ENCODE measurements at regions not wholly inside any gene's neighbourhood (a gene's known extent, or its start where the extent isn't known, plus 50 kb on each side); places are given as distances from the start of the nearest gene placed in this dataset.

GRCh38 chr5:15383021-15383420 lies 117.0 kb upstream of the FBXL7 start:
- Histone ChIP-seq H3K27ac (no peak overlapping the region), H3K9me3 (no peaks in the 10 kb centered on the region), H3K27me3 (no peaks in the 10 kb centered on the region), H3K4me3 (no peak overlapping the region), H3K36me3 (no peaks in the 10 kb centered on the region), H3K4me1 (no peaks in the 10 kb centered on the region)
- ATAC-seq (no peak), FAIRE-seq (no peak), DNase-seq (no peak)
- no peak for TF ChIP-seq CTCF (IDR thresholded peaks at IDR 0.05)
- WGBS, 2 donors = 62 to 73% methylated on average over 3 of the region's 3 CpGs
- intact Hi-C loops (cut with DNase I) = no loop called here

GRCh38 chr5:15377573-15378340 lies 122.2 kb upstream of the FBXL7 start:
- WGBS, 2 donors = 53 to 68% methylated on average over 2 of the region's 2 CpGs
- no peak for TF ChIP-seq CTCF (IDR thresholded peaks at IDR 0.05)
- H3K27me3 ChIP-seq = no peaks in the 10 kb centered on the region
- ATAC-seq (no peak), FAIRE-seq (no peak), DNase-seq (no peak)
- H3K4me3 ChIP-seq = no peak overlapping the region
- intact Hi-C loops (cut with DNase I) = no loop called here
- no peaks in the 10 kb centered on the region for H3K4me1 ChIP-seq
- H3K36me3 ChIP-seq = no peaks in the 10 kb centered on the region
- no peaks in the 10 kb centered on the region for H3K9me3 ChIP-seq
- no peak overlapping the region for H3K27ac ChIP-seq

- TF ChIP-seq CTCF (IDR thresholded peaks at IDR 0.05) = no peak
- no peaks in the 10 kb centered on the region for H3K36me3 ChIP-seq
- intact Hi-C loops (cut with DNase I) = no loop called here
- 35 to 61% methylated on average over 2 of the region's 2 CpGs for WGBS, 2 donors
- FAIRE-seq (no peak), DNase-seq (no peak), ATAC-seq (no peak)
- H3K27ac ChIP-seq = no peak overlapping the region
- no peaks in the 10 kb centered on the region for H3K4me1 ChIP-seq
- H3K9me3 ChIP-seq = no peaks in the 10 kb centered on the region
- H3K27me3 ChIP-seq = no peaks in the 10 kb centered on the region
- no peak overlapping the region for H3K4me3 ChIP-seq
Observed at GRCh38 chr5:15376803-15377202, 123.2 kb upstream of the FBXL7 start.

- ATAC-seq = no peak
Observed at GRCh38 chr5:15376088-15376487, 123.9 kb upstream of the FBXL7 start.

More at GRCh38 chr5:15376088-15376487, 123.9 kb upstream of the FBXL7 start:
- H3K9me3 ChIP-seq = no peaks in the 10 kb centered on the region
- 42 to 48% methylated on average over 1 of the region's 1 CpG for WGBS, 2 donors
- no peak for TF ChIP-seq CTCF (IDR thresholded peaks at IDR 0.05)
- FAIRE-seq (no peak), DNase-seq (no peak)
- no peaks in the 10 kb centered on the region for H3K4me1 ChIP-seq
- no peak overlapping the region for H3K4me3 ChIP-seq
- intact Hi-C loops (cut with DNase I) = no loop called here
- H3K27ac ChIP-seq = no peak overlapping the region
- no peaks in the 10 kb centered on the region for H3K27me3 ChIP-seq
- no peaks in the 10 kb centered on the region for H3K36me3 ChIP-seq
